ENCODE measurements at regions not wholly inside any gene's neighbourhood (a gene's known extent, or its start where the extent isn't known, plus 50 kb on each side); places are given as distances from the start of the nearest gene placed in this dataset.

GRCh38 chr5:93331241-93331640 is 249.8 kb downstream of the NR2F1-AS1 start:
- no peak overlapping the region for H3K9ac ChIP-seq (ENCODE audit: insufficient read depth, low read length)
- no peaks in the 10 kb centered on the region for H3K79me2 ChIP-seq (ENCODE audit: control insufficient read depth, insufficient read depth, low read length)
- H3K4me1 ChIP-seq (ENCODE audit: control insufficient read depth, extremely low read depth, insufficient read depth, low read length): no peaks in the 10 kb centered on the region
- H4K20me1 ChIP-seq (ENCODE audit: control insufficient read depth, extremely low read depth, insufficient read depth, low read length): no peaks in the 10 kb centered on the region
- TF ChIP-seq CTCF (conservative IDR thresholded peaks at IDR 0.05 in 1 of 2, IDR thresholded peaks at IDR 0.05 in 1 of 2; ENCODE audit: low read depth in 1 of 2, low read length in 2 of 2) (no peak), EZH2 (IDR thresholded peaks at IDR 0.05; ENCODE audit: low read length, missing control alignments) (no peak)
- H3K4me3 ChIP-seq (replicated peaks in 1 of 4; ENCODE audit: control extremely low read depth in 1 of 4, insufficient read depth in 1 of 4, low read depth in 3 of 4, low read length in 4 of 4): no peak overlapping the region
- H3K9me3 ChIP-seq (ENCODE audit: control insufficient read depth, insufficient read depth, low read depth, low read length): no peaks in the 10 kb centered on the region
- H3K4me2 ChIP-seq (ENCODE audit: extremely low read depth, insufficient read depth, low read length): no peak overlapping the region
- no peak for DNase-seq (ENCODE audit: low read depth in 2 of 2)
- no peaks in the 10 kb centered on the region for H3K36me3 ChIP-seq (ENCODE audit: control insufficient read depth, insufficient read depth, low read length)
- no peak overlapping the region for H3K27ac ChIP-seq (ENCODE audit: insufficient read depth, low read length)
- H3K27me3 ChIP-seq (ENCODE audit: control insufficient read depth, insufficient read depth, low read length): no peaks in the 10 kb centered on the region
- H2AFZ ChIP-seq (ENCODE audit: low read length): no peak overlapping the region

GRCh38 chr5:93330506-93330905 is 250.5 kb downstream of the NR2F1-AS1 start:
- H3K79me2 ChIP-seq (ENCODE audit: control insufficient read depth, insufficient read depth, low read length): no peaks in the 10 kb centered on the region
- H3K4me3 ChIP-seq (replicated peaks in 1 of 4; ENCODE audit: control extremely low read depth in 1 of 4, insufficient read depth in 1 of 4, low read depth in 3 of 4, low read length in 4 of 4): no peak overlapping the region
- H3K9me3 ChIP-seq (ENCODE audit: control insufficient read depth, insufficient read depth, low read depth, low read length): no peaks in the 10 kb centered on the region
- H3K27ac ChIP-seq (ENCODE audit: insufficient read depth, low read length): no peak overlapping the region
- TF ChIP-seq CTCF (conservative IDR thresholded peaks at IDR 0.05 in 1 of 2, IDR thresholded peaks at IDR 0.05 in 1 of 2; ENCODE audit: low read depth in 1 of 2, low read length in 2 of 2): no peak
- no peak for TF ChIP-seq EZH2 (IDR thresholded peaks at IDR 0.05; ENCODE audit: low read length, missing control alignments)
- DNase-seq (ENCODE audit: low read depth in 2 of 2): peak in 1 of 2 donors; percentile 37
- H3K4me1 ChIP-seq (ENCODE audit: control insufficient read depth, extremely low read depth, insufficient read depth, low read length): no peaks in the 10 kb centered on the region
- H3K9ac ChIP-seq (ENCODE audit: insufficient read depth, low read length): no peak overlapping the region
- no peaks in the 10 kb centered on the region for H3K36me3 ChIP-seq (ENCODE audit: control insufficient read depth, insufficient read depth, low read length)
- H3K27me3 ChIP-seq (ENCODE audit: control insufficient read depth, insufficient read depth, low read length): no peaks in the 10 kb centered on the region
- no peaks in the 10 kb centered on the region for H4K20me1 ChIP-seq (ENCODE audit: control insufficient read depth, extremely low read depth, insufficient read depth, low read length)
- no peak overlapping the region for H3K4me2 ChIP-seq (ENCODE audit: extremely low read depth, insufficient read depth, low read length)
- H2AFZ ChIP-seq (ENCODE audit: low read length): no peak overlapping the region

GRCh38 chr5:93329756-93330155 is 251.3 kb downstream of the NR2F1-AS1 start:
- Histone ChIP-seq H3K4me3 (replicated peaks in 1 of 4; ENCODE audit: control extremely low read depth in 1 of 4, insufficient read depth in 1 of 4, low read depth in 3 of 4, low read length in 4 of 4) (no peak overlapping the region), H3K27ac (ENCODE audit: insufficient read depth, low read length) (no peak overlapping the region), H3K4me2 (ENCODE audit: extremely low read depth, insufficient read depth, low read length) (no peak overlapping the region), H3K9ac (ENCODE audit: insufficient read depth, low read length) (no peak overlapping the region), H3K9me3 (ENCODE audit: control insufficient read depth, insufficient read depth, low read depth, low read length) (no peaks in the 10 kb centered on the region), H3K4me1 (ENCODE audit: control insufficient read depth, extremely low read depth, insufficient read depth, low read length) (no peaks in the 10 kb centered on the region), H3K27me3 (ENCODE audit: control insufficient read depth, insufficient read depth, low read length) (no peaks in the 10 kb centered on the region), H2AFZ (ENCODE audit: low read length) (no peak overlapping the region), H3K79me2 (ENCODE audit: control insufficient read depth, insufficient read depth, low read length) (no peaks in the 10 kb centered on the region), H3K36me3 (ENCODE audit: control insufficient read depth, insufficient read depth, low read length) (no peaks in the 10 kb centered on the region), H4K20me1 (ENCODE audit: control insufficient read depth, extremely low read depth, insufficient read depth, low read length) (no peaks in the 10 kb centered on the region)
- no peak for TF ChIP-seq CTCF (conservative IDR thresholded peaks at IDR 0.05 in 1 of 2, IDR thresholded peaks at IDR 0.05 in 1 of 2; ENCODE audit: low read depth in 1 of 2, low read length in 2 of 2)
- TF ChIP-seq EZH2 (IDR thresholded peaks at IDR 0.05; ENCODE audit: low read length, missing control alignments): no peak
- DNase-seq (ENCODE audit: low read depth in 2 of 2): no peak

Data from fibroblast of lung (primary cell).